Mesodermal cell (in vitro differentiated cells): ENCODE measurements at regions not wholly inside any gene's neighbourhood (a gene's known extent, or its start where the extent isn't known, plus 50 kb on each side); places are given as distances from the start of the nearest gene placed in this dataset.
"Not testable (repeated sequence)": the region's sequence is repeated elsewhere in the genome, so short reads cannot be mapped to it uniquely, and the experiment has no call there.

Source experiments
- H3K27ac ChIP-seq: 2 replicates; pipeline ENCODE4 v1.7.0; 2013; ENCODE audit warnings: mild to moderate bottlenecking, low read depth, low read length, moderate library complexity; ENCODE audit not compliant: severe bottlenecking
- H3K36me3 ChIP-seq: 2 replicates; pipeline ENCODE4 v1.7.1; 2013; ENCODE audit warnings: mild to moderate bottlenecking, low read length, moderate library complexity; ENCODE audit not compliant: control insufficient read depth, insufficient read depth
- H3K4me1 ChIP-seq: one replicate; pipeline ENCODE4 v1.7.1; 2013; ENCODE audit warnings: mild to moderate bottlenecking, low read length; ENCODE audit not compliant: insufficient read depth, control insufficient read depth, poor library complexity, severe bottlenecking
- H3K4me3 ChIP-seq: 2 replicates; pipeline ENCODE4 v1.7.0; 2013; ENCODE audit warnings: low read length, control low read depth, mild to moderate bottlenecking; ENCODE audit not compliant: insufficient read depth, poor library complexity, severe bottlenecking; ENCODE audit errors: extremely low read depth
- H3K9me3 ChIP-seq: 2 replicates; pipeline ENCODE4 v1.7.1; 2013; ENCODE audit warnings: mild to moderate bottlenecking, low read length, moderate library complexity; ENCODE audit not compliant: control insufficient read depth
- WGBS, 2 experiments: methylation state at CpG; one replicate each; pipeline ENCODE4 v1.1.5; 2013; ENCODE audit warnings: missing lambda C conversion rate in 2 of 2; ENCODE audit not compliant: insufficient coverage in 2 of 2; 5-methylcytosine and 5-hydroxymethylcytosine counted together

DNA sequence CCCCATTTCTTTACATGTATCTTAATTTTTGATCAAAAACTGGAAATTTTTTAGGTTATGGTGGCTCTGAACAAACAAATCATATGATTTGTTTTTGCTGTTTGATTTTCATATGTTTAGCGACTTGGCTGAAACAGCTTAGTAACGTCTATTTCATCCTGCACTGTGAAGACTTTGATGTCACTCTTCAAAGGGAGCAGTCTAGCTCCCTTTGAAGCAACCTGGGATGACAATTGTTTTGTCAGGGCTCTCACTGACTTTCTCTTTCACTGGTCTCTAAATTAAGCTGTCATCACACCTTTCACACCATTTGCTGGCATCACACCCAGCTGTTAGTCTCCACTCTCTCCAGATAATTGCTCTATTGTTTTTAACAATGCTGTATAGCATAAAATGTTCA lies 896.9 kb downstream of the IGSF11 start:
- no peaks in the 10 kb centered on the region for H3K9me3 ChIP-seq
- no peak overlapping the region for H3K27ac ChIP-seq
- H3K4me3 ChIP-seq: no peak overlapping the region
- WGBS, 2 experiments: 33 to 75% methylated on average over 1 to 2 of the region's 2 CpGs
- no peaks in the 10 kb centered on the region for H3K36me3 ChIP-seq
- no peaks in the 10 kb centered on the region for H3K4me1 ChIP-seq

GRCh38 chr3:118144919-118145318 lies 889.7 kb downstream of the IGSF11 start:
- Histone ChIP-seq H3K4me1 (no peaks in the 10 kb centered on the region), H3K9me3 (peaks cover 10% of the 10 kb centered on the region), H3K36me3 (no peaks in the 10 kb centered on the region), H3K27ac (no peak overlapping the region), H3K4me3 (no peak overlapping the region)
- 80 to 95% methylated on average over 1 to 3 of the region's 4 CpGs for WGBS, 2 experiments

DNA sequence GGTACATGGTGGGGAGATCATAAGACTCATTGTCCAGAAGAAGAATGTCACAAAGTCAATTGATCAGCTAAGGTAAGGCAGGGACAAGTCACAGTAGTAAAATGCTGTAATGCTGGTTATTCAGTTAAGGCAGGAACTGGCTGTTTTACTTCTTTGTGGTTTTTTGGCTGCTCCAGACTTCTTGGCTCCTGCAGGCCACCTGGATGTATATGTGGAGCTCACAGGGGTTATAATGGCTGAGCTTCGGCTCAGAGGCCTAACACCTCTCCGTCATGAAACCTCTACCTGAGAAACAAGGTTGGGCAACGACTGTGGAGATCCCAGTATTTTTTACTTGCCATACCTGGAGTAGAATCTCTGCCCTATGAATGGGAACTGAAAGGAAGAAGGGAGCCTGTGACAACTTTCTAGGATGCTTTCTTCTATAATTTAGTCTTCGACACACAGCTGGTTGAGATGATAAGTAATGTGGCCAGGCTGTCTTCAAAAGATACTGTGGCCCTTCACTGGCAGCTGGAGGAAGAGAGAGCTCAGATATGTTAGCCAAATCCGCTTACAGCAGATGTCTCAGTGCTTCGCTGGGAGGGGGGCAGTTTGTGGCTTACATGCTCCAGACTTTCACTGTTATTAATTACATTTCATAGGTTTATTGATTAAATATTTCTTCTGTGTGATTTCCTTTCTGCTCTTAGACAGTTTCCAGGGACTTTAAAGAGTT lies 887.8 kb downstream of the IGSF11 start:
- Histone ChIP-seq H3K27ac (no peak overlapping the region), H3K36me3 (no peaks in the 10 kb centered on the region)
- WGBS, 2 experiments: 96 to 100% methylated on average over 2 to 3 of the region's 6 CpGs

GRCh38 chr3:118151164-118151563 lies 883.5 kb downstream of the IGSF11 start:
- no peaks in the 10 kb centered on the region for H3K4me1 ChIP-seq
- H3K27ac ChIP-seq: no peak overlapping the region
- H3K4me3 ChIP-seq: no peak overlapping the region
- peaks cover 6% of the 10 kb centered on the region for H3K9me3 ChIP-seq
- no peaks in the 10 kb centered on the region for H3K36me3 ChIP-seq

More for the DNA sequence above, 887.8 kb downstream of the IGSF11 start:
- Histone ChIP-seq H3K4me1 (no peaks in the 10 kb centered on the region), H3K4me3 (no peak overlapping the region), H3K9me3 (peaks cover 10% of the 10 kb centered on the region)

- H3K36me3 ChIP-seq, H3K4me1 ChIP-seq, H3K27ac ChIP-seq, H3K4me3 ChIP-seq, H3K9me3 ChIP-seq: not testable (repeated sequence)
- 84 to 85% methylated on average over 9 to 10 of the region's 12 CpGs for WGBS, 2 experiments
Observed at GRCh38 chr3:118162627-118163588, 871.7 kb downstream of the IGSF11 start.

DNA sequence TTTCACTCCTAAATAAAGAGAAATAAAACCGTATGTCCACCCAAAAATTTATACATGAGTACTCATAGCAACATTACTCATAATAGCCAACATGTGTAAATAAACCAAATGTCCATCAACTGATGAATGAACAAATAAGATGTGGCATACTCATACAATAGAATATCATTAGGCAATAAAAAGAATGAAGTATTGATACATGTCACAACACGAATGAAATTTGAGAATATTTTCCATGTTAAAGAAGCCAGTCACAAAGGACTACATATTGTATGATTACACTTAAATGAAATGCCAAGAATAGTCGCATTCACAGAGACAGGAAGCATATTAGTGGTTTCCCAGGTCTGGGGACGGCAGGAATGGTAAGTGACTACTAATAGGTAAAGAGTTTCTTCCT lies 869.2 kb downstream of the IGSF11 start:
- Histone ChIP-seq H3K27ac (no peak overlapping the region), H3K4me1 (no peaks in the 10 kb centered on the region), H3K9me3 (no peaks in the 10 kb centered on the region), H3K36me3 (no peaks in the 10 kb centered on the region), H3K4me3 (no peak overlapping the region)
- WGBS, 2 experiments: 93 to 100% methylated on average over 2 of the region's 4 CpGs

GRCh38 chr3:118167571-118167970 lies 867.1 kb downstream of the IGSF11 start:
- H3K4me1 ChIP-seq: no peaks in the 10 kb centered on the region
- no CpG with 5 or more reads among the region's 2 CpGs for WGBS, 2 experiments
- H3K36me3 ChIP-seq: no peaks in the 10 kb centered on the region

DNA sequence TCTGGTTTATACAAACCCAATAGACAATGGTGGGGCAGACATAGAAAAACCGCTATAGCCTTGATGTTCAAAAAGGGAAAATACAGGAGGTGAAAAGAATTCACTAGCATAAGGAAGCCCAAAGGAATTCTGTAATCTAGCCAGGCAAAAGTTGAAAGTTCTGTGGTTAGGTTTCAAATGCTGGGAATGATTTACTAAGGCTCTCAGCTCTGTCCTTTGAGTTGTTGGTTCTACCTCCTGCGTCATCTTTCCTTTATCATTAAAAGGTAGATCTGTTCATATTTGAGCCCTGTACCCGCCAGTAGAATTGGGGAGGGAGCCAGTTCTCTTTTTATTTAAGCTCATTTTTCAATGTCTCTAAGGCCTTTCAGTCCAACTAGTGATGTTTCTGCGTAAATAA lies 866.5 kb downstream of the IGSF11 start:
- no peaks in the 10 kb centered on the region for H3K36me3 ChIP-seq
- no peak overlapping the region for H3K4me3 ChIP-seq
- 71 to 100% methylated on average over 1 to 4 of the region's 4 CpGs for WGBS, 2 experiments
- no peak overlapping the region for H3K27ac ChIP-seq
- no peaks in the 10 kb centered on the region for H3K4me1 ChIP-seq
- H3K9me3 ChIP-seq: no peaks in the 10 kb centered on the region

More at GRCh38 chr3:118167571-118167970, 867.1 kb downstream of the IGSF11 start:
- H3K9me3 ChIP-seq: no peaks in the 10 kb centered on the region
- H3K27ac ChIP-seq: no peak overlapping the region
- no peak overlapping the region for H3K4me3 ChIP-seq

DNA sequence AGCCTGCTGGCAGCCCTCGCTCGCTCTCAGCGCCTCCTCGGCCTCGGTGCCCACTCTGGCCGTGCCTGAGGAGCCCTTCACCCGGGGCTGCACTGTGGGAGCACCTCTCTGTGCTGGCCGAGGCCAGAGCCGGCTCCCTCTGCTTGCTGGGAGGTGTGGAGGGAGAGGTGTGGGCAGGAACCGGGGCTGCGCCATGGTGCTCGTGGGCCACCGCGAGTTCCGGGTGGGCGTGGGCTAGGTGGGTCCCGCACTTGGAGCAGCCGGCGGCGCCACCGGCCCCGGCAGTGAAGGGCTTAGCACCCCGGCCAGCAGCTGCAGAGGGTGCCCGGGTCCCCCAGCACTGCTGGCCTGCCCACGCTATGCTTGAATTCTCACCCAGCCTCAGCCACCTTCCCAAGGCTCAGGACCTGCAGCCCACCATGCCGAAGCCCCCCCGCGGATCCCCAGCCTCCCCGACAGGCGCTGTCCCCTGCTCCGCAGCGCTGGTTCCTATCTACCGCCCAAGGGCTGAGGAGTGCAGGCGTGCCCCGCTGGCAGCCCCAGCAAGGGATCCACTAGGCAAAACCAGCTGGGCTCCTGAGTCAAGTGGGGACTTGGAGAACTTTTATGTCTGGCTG lies 863.3 kb downstream of the IGSF11 start:
- H3K4me3 ChIP-seq: no peak overlapping the region
- 91 to 96% methylated on average over 31 to 33 of the region's 35 CpGs for WGBS, 2 experiments
- H3K4me1 ChIP-seq: no peaks in the 10 kb centered on the region
- H3K27ac ChIP-seq: no peak overlapping the region
- H3K9me3 ChIP-seq: no peaks in the 10 kb centered on the region
- H3K36me3 ChIP-seq: no peaks in the 10 kb centered on the region

GRCh38 chr3:118180853-118181252 lies 853.8 kb downstream of the IGSF11 start:
- no peaks in the 10 kb centered on the region for H3K9me3 ChIP-seq
- no peak overlapping the region for H3K4me3 ChIP-seq
- no peaks in the 10 kb centered on the region for H3K36me3 ChIP-seq
- H3K4me1 ChIP-seq: no peaks in the 10 kb centered on the region
- H3K27ac ChIP-seq: no peak overlapping the region
